ENCODE measurements at regions not wholly inside any gene's neighbourhood (a gene's known extent, or its start where the extent isn't known, plus 50 kb on each side); places are given as distances from the start of the nearest gene placed in this dataset.

DNA sequence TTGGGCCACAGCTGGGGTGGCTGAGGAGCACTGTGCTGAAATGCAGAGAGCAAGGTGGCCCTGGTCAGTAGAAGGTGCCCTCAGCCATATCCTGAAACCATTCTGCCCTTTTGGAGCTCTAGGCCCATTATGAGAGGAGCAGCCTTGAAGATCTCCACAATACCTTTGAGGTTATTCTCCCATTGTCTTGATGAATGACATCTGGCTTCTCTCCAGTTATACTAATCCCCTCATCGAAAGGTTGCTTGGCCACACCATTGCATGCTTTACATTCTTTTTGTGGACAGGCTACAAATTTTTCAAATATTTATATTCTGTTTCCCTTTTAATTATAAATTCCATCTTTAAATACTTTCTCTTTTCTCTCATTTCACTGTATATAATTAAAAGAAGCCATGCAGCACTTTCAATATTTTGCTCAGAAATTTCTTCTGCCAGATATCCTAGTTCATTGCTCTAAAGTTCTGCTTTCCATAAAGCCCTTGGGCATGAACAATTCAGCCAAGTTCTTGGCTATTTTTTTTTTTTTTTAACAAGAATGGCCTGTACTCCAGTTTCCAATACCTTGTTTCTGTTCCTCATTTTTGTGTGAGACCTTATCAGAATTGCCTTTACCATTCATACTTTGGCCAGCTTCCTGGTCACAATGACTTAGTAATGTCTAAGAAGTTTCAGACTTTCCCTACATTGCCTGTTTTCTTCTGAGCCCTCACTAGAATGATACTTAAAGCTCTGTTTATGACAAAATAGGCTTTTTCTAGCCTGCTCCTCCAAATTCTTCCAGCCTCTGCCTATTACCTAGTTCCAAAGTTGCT lies 138.9 kb upstream of the SGO1 start:
- H3K4me3 ChIP-seq (ENCODE audit: extremely low read depth in 1 of 4, insufficient read depth in 2 of 4, low read depth in 3 of 4, low read length in 4 of 4) = no peak overlapping the region
- no peak overlapping the region for H3K14ac ChIP-seq (ENCODE audit: insufficient read length)
- no peaks in the 10 kb centered on the region for H3K9me3 ChIP-seq (ENCODE audit: insufficient read depth in 2 of 2, low read depth in 1 of 2, low read length in 1 of 2)
- ChIA-PET POLR2A (ENCODE audit: partially characterized antibody) (no interaction called here), CTCF (ENCODE audit: partially characterized antibody) (no interaction called here)
- no peak overlapping the region for H3K27ac ChIP-seq (ENCODE audit: low read depth, low read length)
- FAIRE-seq (no peak), DNase-seq (ENCODE audit: low read depth in 1 of 2, low spot score in 2 of 2) (no peak)
- no peaks in the 10 kb centered on the region for H3K79me2 ChIP-seq (ENCODE audit: control insufficient read depth in 1 of 2, insufficient read depth in 2 of 2, low read length in 2 of 2)
- H3K23ac ChIP-seq (ENCODE audit: insufficient read length) = no peak overlapping the region
- no peak overlapping the region for H4K5ac ChIP-seq (ENCODE audit: insufficient read length, low read depth, low read length)
- H4K8ac ChIP-seq (ENCODE audit: extremely low read depth, insufficient read depth, low read length) = no peak overlapping the region; the same call in 1 of the 2 replicates
- H3K18ac ChIP-seq (ENCODE audit: extremely low read depth, low read length) = no peak overlapping the region
- H3K9ac ChIP-seq (replicated peaks in 1 of 4; ENCODE audit: extremely low read depth in 1 of 4, low read depth in 3 of 4, low read length in 3 of 4) = no peak overlapping the region
- H2BK15ac ChIP-seq (ENCODE audit: low read length) = no peak overlapping the region
- WGBS, 2 experiments (ENCODE audit: extremely low coverage in 1 of 2, insufficient coverage in 1 of 2, insufficient read length in 1 of 2, insufficient replicate concordance in 2 of 2, low coverage in 1 of 2, low lambda C conversion rate in 2 of 2, missing lambda C conversion rate in 1 of 2) = 95% methylated on average over 1 of the region's 1 CpG; no CpG with 5 or more reads in 1 of the 2 experiments
- H3K27me3 ChIP-seq (replicated peaks in 1 of 4; ENCODE audit: control insufficient read depth in 3 of 4, extremely low read depth in 1 of 4, insufficient read depth in 3 of 4, low read length in 3 of 4) = no peaks in the 10 kb centered on the region
- H3K36me3 ChIP-seq (ENCODE audit: control insufficient read depth in 2 of 4, insufficient read depth in 4 of 4, low read length in 3 of 4) = no peaks in the 10 kb centered on the region
- no peak overlapping the region for H2AK5ac ChIP-seq (ENCODE audit: low read depth, low read length)
- H2BK120ac ChIP-seq (replicated peaks; ENCODE audit: low read depth, low read length) = no peak overlapping the region
- H3K4ac ChIP-seq (replicated peaks; ENCODE audit: insufficient read length, low read depth, low read length) = no peak overlapping the region
- H4K91ac ChIP-seq (replicated peaks; ENCODE audit: insufficient read length, low read length) = no peak overlapping the region
- H4K20me1 ChIP-seq (replicated peaks in 1 of 2; ENCODE audit: control insufficient read depth in 1 of 2, insufficient read depth in 2 of 2, low read length in 2 of 2) = no peaks in the 10 kb centered on the region
- H3K56ac ChIP-seq (replicated peaks; ENCODE audit: insufficient read length, low read depth, low read length) = no peak overlapping the region
- H3K79me1 ChIP-seq (ENCODE audit: low read depth, low read length) = no peaks in the 10 kb centered on the region
- no peaks in the 10 kb centered on the region; a peak in 1 of 7 replicates for H3K4me1 ChIP-seq (replicated peaks in 1 of 4; ENCODE audit: control insufficient read depth in 3 of 4, insufficient read depth in 4 of 4, low read length in 3 of 4)
- H2BK5ac ChIP-seq (ENCODE audit: low read depth, low read length) = no peak overlapping the region
- H2BK20ac ChIP-seq (ENCODE audit: low read length) = no peak overlapping the region
- no peak overlapping the region for H3K4me2 ChIP-seq (ENCODE audit: insufficient read depth in 1 of 2, low read depth in 2 of 2, low read length in 2 of 2)
- H2AFZ ChIP-seq (ENCODE audit: low read length) = no peak overlapping the region
- no peak overlapping the region for H2BK12ac ChIP-seq (ENCODE audit: low read depth, low read length)
- H3K23me2 ChIP-seq (ENCODE audit: low read depth, low read length) = no peaks in the 10 kb centered on the region
- TF ChIP-seq POLR2A (IDR thresholded peaks at IDR 0.05; ENCODE audit: control extremely low read depth in 1 of 2, low read depth in 2 of 2, low read length in 2 of 2) (no peak), HDAC6 (IDR thresholded peaks at IDR 0.05; ENCODE audit: low read depth, low read length) (no peak), HDAC2 (IDR thresholded peaks at IDR 0.05; ENCODE audit: borderline replicate concordance in 1 of 2, low read depth in 2 of 2, low read length in 2 of 2) (no peak), CHD1 (IDR thresholded peaks at IDR 0.05; ENCODE audit: low read depth, low read length) (no peak), ASH2L (IDR thresholded peaks at IDR 0.05; ENCODE audit: low read length) (no peak), TEAD4 (IDR thresholded peaks at IDR 0.05; ENCODE audit: low read depth, low read length) (no peak), NANOG (IDR thresholded peaks at IDR 0.05; ENCODE audit: insufficient read depth, low read depth, low read length, poor library complexity, severe bottlenecking) (no peak), TAF1 (IDR thresholded peaks at IDR 0.05; ENCODE audit: low read depth, low read length) (no peak), BRCA1 (IDR thresholded peaks at IDR 0.05; ENCODE audit: low read depth, low read length) (no peak), EP300 (IDR thresholded peaks at IDR 0.05; ENCODE audit: borderline replicate concordance in 1 of 2, low read depth in 2 of 2, low read length in 2 of 2) (no peak), BACH1 (IDR thresholded peaks at IDR 0.05; ENCODE audit: low read length) (no peak), TBP (IDR thresholded peaks at IDR 0.05; ENCODE audit: low read depth, low read length) (no peak)
- TF ChIP-seq, protein P1, sequence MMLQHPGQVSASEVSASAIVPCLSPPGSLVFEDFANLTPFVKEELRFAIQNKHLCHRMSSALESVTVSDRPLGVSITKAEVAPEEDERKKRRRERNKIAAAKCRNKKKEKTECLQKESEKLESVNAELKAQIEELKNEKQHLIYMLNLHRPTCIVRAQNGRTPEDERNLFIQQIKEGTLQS (IDR thresholded peaks at IDR 0.05; ENCODE audit: insufficient read depth, low read depth, low read length) = no peak
